ENCODE measurements at regions not wholly inside any gene's neighbourhood (a gene's known extent, or its start where the extent isn't known, plus 50 kb on each side); places are given as distances from the start of the nearest gene placed in this dataset.
"Not testable (repeated sequence)": the region's sequence is repeated elsewhere in the genome, so short reads cannot be mapped to it uniquely, and the experiment has no call there.

DNA sequence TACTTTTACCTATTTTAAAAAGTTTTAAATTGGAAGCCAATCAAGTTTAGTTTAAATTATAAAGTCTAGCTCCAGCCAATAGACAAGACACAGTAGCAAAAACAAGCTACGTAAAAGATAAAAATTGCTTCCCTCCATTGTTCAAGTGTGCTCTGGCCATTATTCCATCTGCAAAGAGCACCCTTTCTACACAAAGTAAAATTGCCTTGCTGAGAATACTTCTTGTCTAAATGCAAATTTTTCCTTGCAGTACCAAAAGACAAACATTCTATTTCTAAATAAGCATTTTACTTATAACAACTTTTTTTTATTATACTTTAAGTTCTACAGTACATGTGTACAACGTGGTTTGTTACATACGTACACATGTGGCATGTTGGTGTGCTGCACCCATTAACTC, 75.9 kb upstream of the ZNF746 start:
- H3K27me3 ChIP-seq (ENCODE audit: control insufficient read depth, low read length), result no peaks in the 10 kb centered on the region
- no peaks in the 10 kb centered on the region for H3K79me2 ChIP-seq (ENCODE audit: control insufficient read depth, low read length)
- no peaks in the 10 kb centered on the region for H3F3A ChIP-seq (ENCODE audit: control insufficient read depth, insufficient read depth)
- H3K4me1 ChIP-seq (ENCODE audit: control insufficient read depth, low read length), result no peaks in the 10 kb centered on the region
- peaks cover 12% of the 10 kb centered on the region for H3K9me3 ChIP-seq (ENCODE audit: control insufficient read depth, insufficient read depth, low read length)
- peaks cover 14% of the 10 kb centered on the region for H3K36me3 ChIP-seq (ENCODE audit: control insufficient read depth, low read length)
- H4K20me1 ChIP-seq (ENCODE audit: control insufficient read depth, insufficient read depth, low read depth, low read length), result no peaks in the 10 kb centered on the region
- no peak overlapping the region for H3K4me2 ChIP-seq (ENCODE audit: low read length)
- H3K4me3 ChIP-seq (ENCODE audit: low read length), result no peak overlapping the region
- TF ChIP-seq EZH2phosphoT487 (IDR thresholded peaks at IDR 0.05; ENCODE audit: borderline replicate concordance, low read length), result no peak
- TF ChIP-seq, protein P1, sequence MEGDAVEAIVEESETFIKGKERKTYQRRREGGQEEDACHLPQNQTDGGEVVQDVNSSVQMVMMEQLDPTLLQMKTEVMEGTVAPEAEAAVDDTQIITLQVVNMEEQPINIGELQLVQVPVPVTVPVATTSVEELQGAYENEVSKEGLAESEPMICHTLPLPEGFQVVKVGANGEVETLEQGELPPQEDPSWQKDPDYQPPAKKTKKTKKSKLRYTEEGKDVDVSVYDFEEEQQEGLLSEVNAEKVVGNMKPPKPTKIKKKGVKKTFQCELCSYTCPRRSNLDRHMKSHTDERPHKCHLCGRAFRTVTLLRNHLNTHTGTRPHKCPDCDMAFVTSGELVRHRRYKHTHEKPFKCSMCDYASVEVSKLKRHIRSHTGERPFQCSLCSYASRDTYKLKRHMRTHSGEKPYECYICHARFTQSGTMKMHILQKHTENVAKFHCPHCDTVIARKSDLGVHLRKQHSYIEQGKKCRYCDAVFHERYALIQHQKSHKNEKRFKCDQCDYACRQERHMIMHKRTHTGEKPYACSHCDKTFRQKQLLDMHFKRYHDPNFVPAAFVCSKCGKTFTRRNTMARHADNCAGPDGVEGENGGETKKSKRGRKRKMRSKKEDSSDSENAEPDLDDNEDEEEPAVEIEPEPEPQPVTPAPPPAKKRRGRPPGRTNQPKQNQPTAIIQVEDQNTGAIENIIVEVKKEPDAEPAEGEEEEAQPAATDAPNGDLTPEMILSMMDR (IDR thresholded peaks at IDR 0.05; ENCODE audit: low read depth, low read length, poor library complexity, severe bottlenecking), result no peak
- no peaks in the 10 kb centered on the region for H3K9me2 ChIP-seq (replicated peaks; ENCODE audit: control insufficient read depth, low read length)
- H3K27ac ChIP-seq (ENCODE audit: low read depth, low read length), result no peak overlapping the region

DNA sequence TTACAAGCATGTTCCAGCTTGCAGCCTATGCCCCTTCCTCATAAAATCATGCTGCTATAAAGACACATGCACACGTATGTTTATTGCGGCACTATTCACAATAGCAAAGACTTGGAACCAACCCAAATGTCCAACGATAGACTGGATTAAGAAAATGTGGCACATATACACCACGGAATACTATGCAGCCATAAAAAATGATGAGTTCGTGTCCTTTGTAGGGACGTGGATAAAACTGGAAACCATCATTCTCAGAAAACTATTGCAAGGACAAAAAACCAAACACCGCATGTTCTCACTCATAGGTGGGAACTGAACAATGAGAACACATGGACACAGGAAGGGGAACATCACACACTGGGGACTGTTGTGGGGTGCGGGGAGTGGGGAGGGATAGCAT, 75.3 kb upstream of the ZNF746 start:
- H3K4me3 ChIP-seq (ENCODE audit: low read length); H3K4me1 ChIP-seq (ENCODE audit: control insufficient read depth, low read length); H3K27me3 ChIP-seq (ENCODE audit: control insufficient read depth, low read length); H3K4me2 ChIP-seq (ENCODE audit: low read length); H3K79me2 ChIP-seq (ENCODE audit: control insufficient read depth, low read length); H3K9me2 ChIP-seq (replicated peaks; ENCODE audit: control insufficient read depth, low read length); H4K20me1 ChIP-seq (ENCODE audit: control insufficient read depth, insufficient read depth, low read depth, low read length); H3F3A ChIP-seq (ENCODE audit: control insufficient read depth, insufficient read depth); H3K27ac ChIP-seq (ENCODE audit: low read depth, low read length): not testable (repeated sequence)
- H3K36me3 ChIP-seq (ENCODE audit: control insufficient read depth, low read length), result peaks cover 20% of the 10 kb centered on the region
- H3K9me3 ChIP-seq (ENCODE audit: control insufficient read depth, insufficient read depth, low read length), result peaks cover 15% of the 10 kb centered on the region

DNA sequence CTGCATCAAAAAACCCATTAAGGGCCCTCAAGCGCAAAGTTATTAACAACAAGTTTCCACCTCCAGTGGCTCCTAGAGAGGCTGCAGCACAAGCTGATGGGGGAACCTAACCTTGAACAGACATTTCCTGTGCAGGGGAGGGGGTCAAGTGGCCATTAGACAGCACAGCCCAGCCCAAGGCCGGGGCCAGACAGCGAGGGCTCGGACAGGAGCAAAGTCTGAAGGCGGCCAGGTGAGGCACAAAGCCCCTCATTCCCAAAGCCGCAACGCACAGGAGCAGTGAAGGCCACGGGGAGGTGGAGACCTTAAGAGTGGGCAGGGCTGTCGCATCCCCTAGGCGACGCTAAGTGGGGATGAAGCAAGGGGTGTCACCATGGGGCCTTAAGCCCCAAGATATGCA, 73.2 kb upstream of the ZNF746 start:
- Histone ChIP-seq H3K36me3 (ENCODE audit: control insufficient read depth, low read length) (peaks cover 41% of the 10 kb centered on the region), H3K9me3 (ENCODE audit: control insufficient read depth, insufficient read depth, low read length) (peaks cover 15% of the 10 kb centered on the region), H3K79me2 (ENCODE audit: control insufficient read depth, low read length) (0 out of 2 replicates have a peak, but pooled peaks cover 2% of the 10 kb centered on the region), H4K20me1 (ENCODE audit: control insufficient read depth, insufficient read depth, low read depth, low read length) (no peaks in the 10 kb centered on the region), H3K9me2 (replicated peaks; ENCODE audit: control insufficient read depth, low read length) (no peaks in the 10 kb centered on the region), H3K4me1 (ENCODE audit: control insufficient read depth, low read length) (no peaks in the 10 kb centered on the region), H3F3A (ENCODE audit: control insufficient read depth, insufficient read depth) (no peaks in the 10 kb centered on the region), H3K4me3 (ENCODE audit: low read length) (no peak overlapping the region), H3K27me3 (ENCODE audit: control insufficient read depth, low read length) (no peaks in the 10 kb centered on the region), H3K27ac (ENCODE audit: low read depth, low read length) (no peak overlapping the region), H3K4me2 (ENCODE audit: low read length) (no peak overlapping the region)
- TF ChIP-seq, protein P1 (IDR thresholded peaks at IDR 0.05; ENCODE audit: low read depth, low read length, poor library complexity, severe bottlenecking), result no peak
- TF ChIP-seq EZH2phosphoT487 (IDR thresholded peaks at IDR 0.05; ENCODE audit: borderline replicate concordance, low read length), result no peak

DNA sequence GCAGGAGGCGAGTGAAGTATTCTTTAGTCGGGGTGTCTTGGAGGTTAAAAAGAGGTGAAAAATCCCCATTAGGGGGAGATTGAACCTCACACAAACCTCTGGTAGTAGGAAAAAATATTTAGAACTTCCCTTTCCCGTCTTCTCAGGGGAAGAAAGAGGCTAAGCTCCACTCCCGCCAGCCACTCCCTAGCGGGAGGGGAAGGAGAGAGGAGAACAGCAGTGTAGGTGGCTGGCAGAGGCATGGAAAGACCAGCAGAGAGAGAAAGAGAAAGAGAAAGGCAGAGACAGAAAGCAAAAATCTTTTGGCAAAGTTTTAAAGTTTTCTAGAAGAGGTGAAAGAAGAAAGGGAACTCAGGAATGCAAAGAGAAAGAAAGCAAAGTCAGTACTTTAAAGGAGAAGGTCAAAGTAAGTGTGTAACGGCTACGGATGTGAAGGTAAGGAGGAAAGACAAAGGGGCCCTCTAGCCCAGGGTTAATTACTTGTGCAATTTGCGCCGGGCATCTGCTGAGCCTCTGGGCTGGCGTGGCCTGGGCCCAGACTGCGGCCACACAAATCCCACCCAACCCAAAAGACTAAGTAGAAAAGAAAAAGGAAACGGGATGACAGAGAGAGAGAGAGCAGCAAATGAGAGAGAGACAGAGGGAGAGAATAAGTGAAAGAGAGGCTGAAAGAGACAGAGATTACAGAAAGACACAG, 72.3 kb upstream of the ZNF746 start:
- no peak overlapping the region for H3K27ac ChIP-seq (ENCODE audit: low read depth, low read length)
- no peaks in the 10 kb centered on the region for H3K9me2 ChIP-seq (replicated peaks; ENCODE audit: control insufficient read depth, low read length)
- H3K4me2 ChIP-seq (ENCODE audit: low read length), result no peak overlapping the region
- no peaks in the 10 kb centered on the region for H3K4me1 ChIP-seq (ENCODE audit: control insufficient read depth, low read length)
- H3K36me3 ChIP-seq (ENCODE audit: control insufficient read depth, low read length), result peaks cover 44% of the 10 kb centered on the region
- no peaks in the 10 kb centered on the region for H3K27me3 ChIP-seq (ENCODE audit: control insufficient read depth, low read length)
- no peaks in the 10 kb centered on the region for H3F3A ChIP-seq (ENCODE audit: control insufficient read depth, insufficient read depth)
- 0 out of 2 replicates have a peak, but pooled peaks cover 2% of the 10 kb centered on the region for H3K79me2 ChIP-seq (ENCODE audit: control insufficient read depth, low read length)
- H3K9me3 ChIP-seq (ENCODE audit: control insufficient read depth, insufficient read depth, low read length), result peaks cover 15% of the 10 kb centered on the region
- H3K4me3 ChIP-seq (ENCODE audit: low read length), result no peak overlapping the region
- TF ChIP-seq EZH2phosphoT487 (IDR thresholded peaks at IDR 0.05; ENCODE audit: borderline replicate concordance, low read length), result no peak
- TF ChIP-seq, protein P1 (IDR thresholded peaks at IDR 0.05; ENCODE audit: low read depth, low read length, poor library complexity, severe bottlenecking), result no peak
- no peaks in the 10 kb centered on the region for H4K20me1 ChIP-seq (ENCODE audit: control insufficient read depth, insufficient read depth, low read depth, low read length)
